OCI-LY1 (cell line): ENCODE measurements at regions not wholly inside any gene's neighbourhood (a gene's known extent, or its start where the extent isn't known, plus 50 kb on each side); places are given as distances from the start of the nearest gene placed in this dataset.

Experiments
- H2AFZ ChIP-seq: fragments of 200-600 bp; sonication (generic), shearing (Covaris generic); 2 replicates; pipeline ENCODE4 v1.6.0; 2014; ENCODE audit warnings: antibody characterized with exemption, mild to moderate bottlenecking, low read length
- H3F3A ChIP-seq: fragments of 200-600 bp; sonication (generic), shearing (Covaris generic); 2 replicates; pipeline ENCODE4 v1.6.0; 2014; ENCODE audit warnings: mild to moderate bottlenecking, antibody characterized with exemption, low read length, moderate library complexity; ENCODE audit not compliant: insufficient read depth
- H3K27ac ChIP-seq: fragments of 200-600 bp; sonication (generic); 2 replicates; pipeline ENCODE4 v1.5.1; 2014; ENCODE audit warnings: low read length, mixed run types, mild to moderate bottlenecking, low read depth; ENCODE audit not compliant: poor library complexity, severe bottlenecking
- H3K27me3 ChIP-seq: fragments of 200-600 bp; sonication (generic); 2 replicates; pipeline ENCODE4 v1.6.0; 2014; ENCODE audit warnings: antibody characterized with exemption, mild to moderate bottlenecking, low read length, moderate library complexity; ENCODE audit not compliant: insufficient read depth
- H3K36me3 ChIP-seq: fragments of 200-600 bp; sonication (generic); 2 replicates; pipeline ENCODE4 v1.6.1; 2014; ENCODE audit warnings: mild to moderate bottlenecking, antibody characterized with exemption, low read length, moderate library complexity, mixed read lengths; ENCODE audit not compliant: insufficient read depth
- H3K4me1 ChIP-seq: fragments of 200-600 bp; sonication (generic); 2 replicates; pipeline ENCODE4 v1.5.1; 2014; ENCODE audit warnings: mild to moderate bottlenecking, low read length, moderate library complexity; ENCODE audit not compliant: insufficient read depth, severe bottlenecking
- H3K4me2 ChIP-seq: fragments of 200-600 bp; sonication (generic), shearing (Covaris generic); 2 replicates; pipeline ENCODE4 v1.6.1; 2014; ENCODE audit warnings: low read length
- H3K4me3 ChIP-seq: fragments of 200-600 bp; sonication (generic); 2 replicates; pipeline ENCODE4 v1.5.1; 2014; ENCODE audit warnings: low read length, low read depth, mild to moderate bottlenecking, mixed read lengths; ENCODE audit not compliant: poor library complexity, severe bottlenecking
- H3K79me2 ChIP-seq: fragments of 200-600 bp; shearing (Covaris generic); 2 replicates; pipeline ENCODE4 v1.6.1; 2016; ENCODE audit warnings: mixed run types, low read length, mixed read lengths; ENCODE audit not compliant: insufficient read depth
- H3K9ac ChIP-seq: fragments of 200-600 bp; sonication (generic), shearing (Covaris generic); 2 replicates; pipeline ENCODE4 v1.6.1; 2014; ENCODE audit warnings: mild to moderate bottlenecking, low read length, mixed read lengths
- H3K9me2 ChIP-seq: fragments of 200-600 bp; sonication (generic), shearing (Covaris generic); 2 replicates; pipeline ENCODE4 v1.6.1; 2014; ENCODE audit warnings: low read depth, mild to moderate bottlenecking, low read length, mixed read lengths
- H3K9me3 ChIP-seq: fragments of 200-600 bp; shearing (Covaris generic); 2 replicates; pipeline ENCODE4 v1.6.1; 2014; ENCODE audit warnings: low read length, mixed read lengths
- H4K20me1 ChIP-seq: fragments of 200-600 bp; sonication (generic), shearing (Covaris generic); 2 replicates; pipeline ENCODE4 v1.6.0; 2016; ENCODE audit warnings: mild to moderate bottlenecking, low read length; ENCODE audit not compliant: insufficient read depth
- CTCF ChIP-seq: fragments of 200-600 bp; sonication (generic), shearing (Covaris generic); IDR thresholded peaks from 2 replicates; pipeline ENCODE4 v1.5.1; 2017; ENCODE audit warnings: mild to moderate bottlenecking, antibody characterized with exemption, low read length, moderate library complexity, mixed read lengths
- EZH2 ChIP-seq: fragments of 200-600 bp; sonication (generic), shearing (Covaris generic); IDR thresholded peaks from 2 replicates; pipeline ENCODE4 v1.8.0; 2017; ENCODE audit warnings: borderline replicate concordance, mixed run types, mild to moderate bottlenecking, antibody characterized with exemption, low read length, moderate library complexity, mixed read lengths

GRCh38 chr17:77446940-77447634, 306.3 kb downstream of the SEC14L1 start:
- peaks cover 86% of the 10 kb centered on the region for H3K4me1 ChIP-seq
- H3K9me3 ChIP-seq, result no peaks in the 10 kb centered on the region
- H2AFZ ChIP-seq, result no peak overlapping the region
- no peaks in the 10 kb centered on the region for H3K27me3 ChIP-seq
- H3F3A ChIP-seq, result peaks cover 18% of the 10 kb centered on the region; the same call in 1 of the 2 replicates
- H3K9me2 ChIP-seq, result no peaks in the 10 kb centered on the region
- peak overlapping the region; percentile 86 for H3K9ac ChIP-seq
- peaks cover 35% of the 10 kb centered on the region for H3K36me3 ChIP-seq
- peak overlapping the region; percentile 42 for H3K4me3 ChIP-seq
- peak overlapping the region; percentile 67 for H3K4me2 ChIP-seq
- no peaks in the 10 kb centered on the region for H4K20me1 ChIP-seq
- no peak for TF ChIP-seq EZH2
- no peak for TF ChIP-seq CTCF
- peak overlapping the region; percentile 99 for H3K27ac ChIP-seq
- H3K79me2 ChIP-seq, result peaks cover 30% of the 10 kb centered on the region

- H3K9ac ChIP-seq, result peak overlapping the region; percentile 97
- peak overlapping the region; percentile 87 for H3K4me3 ChIP-seq
- H3K4me1 ChIP-seq, result peaks cover 78% of the 10 kb centered on the region
- peaks cover 53% of the 10 kb centered on the region for H3K79me2 ChIP-seq
- H3K27me3 ChIP-seq, result no peaks in the 10 kb centered on the region
- peaks cover 51% of the 10 kb centered on the region for H3K36me3 ChIP-seq
- peak overlapping the region; percentile 99 for H3K27ac ChIP-seq
- H3K9me3 ChIP-seq, result no peaks in the 10 kb centered on the region
- H3K4me2 ChIP-seq, result peak overlapping the region; percentile 98
- no peaks in the 10 kb centered on the region for H3K9me2 ChIP-seq
- TF ChIP-seq EZH2, result no peak
- no peak for TF ChIP-seq CTCF
- H2AFZ ChIP-seq, result no peak overlapping the region
- no peaks in the 10 kb centered on the region for H4K20me1 ChIP-seq
- peaks cover 16% of the 10 kb centered on the region; the same call in 1 of the 2 replicates for H3F3A ChIP-seq
These were observed 308.7 kb downstream of the SEC14L1 start for GRCh38 chr17:77449373-77449907.

GRCh38 chr17:77449908-77450741, 309.4 kb downstream of the SEC14L1 start:
- H3F3A ChIP-seq, result peaks cover 9% of the 10 kb centered on the region; the same call in 1 of the 2 replicates

More at GRCh38 chr17:77449908-77450741, 309.4 kb downstream of the SEC14L1 start:
- H3K4me3 ChIP-seq, result peak overlapping the region; percentile 87
- H3K9me3 ChIP-seq, result no peaks in the 10 kb centered on the region
- TF ChIP-seq CTCF, result no peak
- TF ChIP-seq EZH2, result no peak
- no peaks in the 10 kb centered on the region for H4K20me1 ChIP-seq
- peaks cover 77% of the 10 kb centered on the region for H3K4me1 ChIP-seq
- peaks cover 57% of the 10 kb centered on the region for H3K36me3 ChIP-seq
- H3K79me2 ChIP-seq, result peaks cover 60% of the 10 kb centered on the region
- no peaks in the 10 kb centered on the region for H3K27me3 ChIP-seq
- peak overlapping the region; percentile 97 for H3K9ac ChIP-seq
- peak overlapping the region; percentile 99 for H3K27ac ChIP-seq
- H2AFZ ChIP-seq, result no peak overlapping the region
- no peaks in the 10 kb centered on the region for H3K9me2 ChIP-seq
- peak overlapping the region; percentile 98 for H3K4me2 ChIP-seq
